ENCODE measurements at regions not wholly inside any gene's neighbourhood (a gene's known extent, or its start where the extent isn't known, plus 50 kb on each side); places are given as distances from the start of the nearest gene placed in this dataset.

- Mint-ChIP-seq H3K4me1 (ENCODE audit: low read depth, unreplicated experiment) (peaks cover 13% of the 10 kb centered on the region), H3K27me3 (ENCODE audit: unreplicated experiment) (no peaks in the 10 kb centered on the region), H3K27ac (ENCODE audit: unreplicated experiment) (no peak overlapping the region), H3K36me3 (ENCODE audit: unreplicated experiment) (peaks cover 15% of the 10 kb centered on the region), H3K4me3 (ENCODE audit: unreplicated experiment) (no peak overlapping the region), H3K9me3 (ENCODE audit: unreplicated experiment) (peaks cover 3% of the 10 kb centered on the region)
- TF ChIP-seq CTCF (IDR thresholded peaks at IDR 0.05; ENCODE audit: partially characterized antibody, unreplicated experiment): no peak
- no peak for DNase-seq
Measured at GRCh38 chr2:128727914-128728313, 409.2 kb upstream of the HS6ST1 start.

GRCh38 chr2:128729051-128729450, 410.4 kb upstream of the HS6ST1 start:
- peaks cover 18% of the 10 kb centered on the region for H3K4me1 Mint-ChIP-seq (ENCODE audit: low read depth, unreplicated experiment)
- no peak overlapping the region for H3K4me3 Mint-ChIP-seq (ENCODE audit: unreplicated experiment)
- no peak for DNase-seq
- no peaks in the 10 kb centered on the region for H3K27me3 Mint-ChIP-seq (ENCODE audit: unreplicated experiment)
- no peak overlapping the region for H3K27ac Mint-ChIP-seq (ENCODE audit: unreplicated experiment)
- H3K36me3 Mint-ChIP-seq (ENCODE audit: unreplicated experiment): peaks cover 15% of the 10 kb centered on the region
- H3K9me3 Mint-ChIP-seq (ENCODE audit: unreplicated experiment): peaks cover 3% of the 10 kb centered on the region
- TF ChIP-seq CTCF (IDR thresholded peaks at IDR 0.05; ENCODE audit: partially characterized antibody, unreplicated experiment): no peak

GRCh38 chr2:128731994-128732650, 413.5 kb upstream of the HS6ST1 start:
- no peak overlapping the region for H3K4me3 Mint-ChIP-seq (ENCODE audit: unreplicated experiment)

GRCh38 chr2:128732976-128733431, 414.3 kb upstream of the HS6ST1 start:
- Mint-ChIP-seq H3K4me1 (ENCODE audit: low read depth, unreplicated experiment) (peaks cover 21% of the 10 kb centered on the region), H3K27me3 (ENCODE audit: unreplicated experiment) (peaks cover 2% of the 10 kb centered on the region), H3K36me3 (ENCODE audit: unreplicated experiment) (peaks cover 14% of the 10 kb centered on the region), H3K27ac (ENCODE audit: unreplicated experiment) (peak overlapping the region; percentile 89), H3K4me3 (ENCODE audit: unreplicated experiment) (no peak overlapping the region), H3K9me3 (ENCODE audit: unreplicated experiment) (peaks cover 2% of the 10 kb centered on the region)
- TF ChIP-seq CTCF (IDR thresholded peaks at IDR 0.05; ENCODE audit: partially characterized antibody, unreplicated experiment): no peak
- no peak for DNase-seq

More at GRCh38 chr2:128731994-128732650, 413.5 kb upstream of the HS6ST1 start:
- Mint-ChIP-seq H3K4me1 (ENCODE audit: low read depth, unreplicated experiment) (peaks cover 21% of the 10 kb centered on the region), H3K36me3 (ENCODE audit: unreplicated experiment) (peaks cover 15% of the 10 kb centered on the region), H3K27me3 (ENCODE audit: unreplicated experiment) (peaks cover 2% of the 10 kb centered on the region), H3K27ac (ENCODE audit: unreplicated experiment) (no peak overlapping the region), H3K9me3 (ENCODE audit: unreplicated experiment) (peaks cover 2% of the 10 kb centered on the region)
- no peak for DNase-seq
- TF ChIP-seq CTCF (IDR thresholded peaks at IDR 0.05; ENCODE audit: partially characterized antibody, unreplicated experiment): no peak

GRCh38 chr2:128733450-128733849, 414.8 kb upstream of the HS6ST1 start:
- H3K27me3 Mint-ChIP-seq (ENCODE audit: unreplicated experiment): peaks cover 2% of the 10 kb centered on the region
- TF ChIP-seq CTCF (IDR thresholded peaks at IDR 0.05; ENCODE audit: partially characterized antibody, unreplicated experiment): no peak
- H3K36me3 Mint-ChIP-seq (ENCODE audit: unreplicated experiment): peaks cover 10% of the 10 kb centered on the region
- H3K9me3 Mint-ChIP-seq (ENCODE audit: unreplicated experiment): peaks cover 2% of the 10 kb centered on the region
- no peak for DNase-seq
- H3K27ac Mint-ChIP-seq (ENCODE audit: unreplicated experiment): peak overlapping the region; percentile 89
- peaks cover 21% of the 10 kb centered on the region for H3K4me1 Mint-ChIP-seq (ENCODE audit: low read depth, unreplicated experiment)
- no peak overlapping the region for H3K4me3 Mint-ChIP-seq (ENCODE audit: unreplicated experiment)

Data from glutamatergic neuron (in vitro differentiated cells).